ENCODE measurements at regions not wholly inside any gene's neighbourhood (a gene's known extent, or its start where the extent isn't known, plus 50 kb on each side); places are given as distances from the start of the nearest gene placed in this dataset.

GRCh38 chr13:105937451-105937850, 598.0 kb downstream of the EFNB2 start:
- Histone ChIP-seq H3K27me3 (ENCODE audit: control insufficient read depth, insufficient read depth, low read length) (no peaks in the 10 kb centered on the region), H3K4me3 (ENCODE audit: low read length) (no peak overlapping the region), H3K9me3 (ENCODE audit: control insufficient read depth, low read length) (no peaks in the 10 kb centered on the region), H3K9ac (ENCODE audit: low read length) (no peak overlapping the region), H3K36me3 (ENCODE audit: control insufficient read depth, insufficient read depth, low read length) (no peaks in the 10 kb centered on the region), H3K4me1 (ENCODE audit: control insufficient read depth, insufficient read depth, low read length) (no peaks in the 10 kb centered on the region)

GRCh38 chr13:105936816-105937215, 598.6 kb downstream of the EFNB2 start:
- H3K9ac ChIP-seq (ENCODE audit: low read length): no peak overlapping the region
- H3K4me1 ChIP-seq (ENCODE audit: control insufficient read depth, insufficient read depth, low read length): no peaks in the 10 kb centered on the region
- no peak overlapping the region for H3K4me3 ChIP-seq (ENCODE audit: low read length)
- no peaks in the 10 kb centered on the region for H3K36me3 ChIP-seq (ENCODE audit: control insufficient read depth, insufficient read depth, low read length)
- H3K27me3 ChIP-seq (ENCODE audit: control insufficient read depth, insufficient read depth, low read length): no peaks in the 10 kb centered on the region
- H3K9me3 ChIP-seq (ENCODE audit: control insufficient read depth, low read length): no peaks in the 10 kb centered on the region

- Histone ChIP-seq H3K36me3 (ENCODE audit: control insufficient read depth, insufficient read depth, low read length) (no peaks in the 10 kb centered on the region), H3K4me1 (ENCODE audit: control insufficient read depth, insufficient read depth, low read length) (peaks cover 16% of the 10 kb centered on the region), H3K9ac (ENCODE audit: low read length) (no peak overlapping the region), H3K9me3 (ENCODE audit: control insufficient read depth, low read length) (no peaks in the 10 kb centered on the region), H3K27me3 (ENCODE audit: control insufficient read depth, insufficient read depth, low read length) (no peaks in the 10 kb centered on the region), H3K4me3 (ENCODE audit: low read length) (no peak overlapping the region)
Observed at GRCh38 chr13:105929505-105929904, 606.0 kb downstream of the EFNB2 start.

GRCh38 chr13:105928901-105929300, 606.6 kb downstream of the EFNB2 start:
- H3K27me3 ChIP-seq (ENCODE audit: control insufficient read depth, insufficient read depth, low read length): no peaks in the 10 kb centered on the region
- H3K36me3 ChIP-seq (ENCODE audit: control insufficient read depth, insufficient read depth, low read length): no peaks in the 10 kb centered on the region
- no peak overlapping the region for H3K4me3 ChIP-seq (ENCODE audit: low read length)
- peaks cover 16% of the 10 kb centered on the region for H3K4me1 ChIP-seq (ENCODE audit: control insufficient read depth, insufficient read depth, low read length)
- no peak overlapping the region for H3K9ac ChIP-seq (ENCODE audit: low read length)
- H3K9me3 ChIP-seq (ENCODE audit: control insufficient read depth, low read length): no peaks in the 10 kb centered on the region

- no peak overlapping the region for H3K9ac ChIP-seq (ENCODE audit: low read length)
- H3K36me3 ChIP-seq (ENCODE audit: control insufficient read depth, insufficient read depth, low read length): no peaks in the 10 kb centered on the region
- H3K4me3 ChIP-seq (ENCODE audit: low read length): no peak overlapping the region
- no peaks in the 10 kb centered on the region for H3K9me3 ChIP-seq (ENCODE audit: control insufficient read depth, low read length)
- H3K4me1 ChIP-seq (ENCODE audit: control insufficient read depth, insufficient read depth, low read length): peaks cover 16% of the 10 kb centered on the region
- no peaks in the 10 kb centered on the region for H3K27me3 ChIP-seq (ENCODE audit: control insufficient read depth, insufficient read depth, low read length)
Observed at GRCh38 chr13:105928048-105928447, 607.4 kb downstream of the EFNB2 start.

- H3K27me3 ChIP-seq (ENCODE audit: control insufficient read depth, insufficient read depth, low read length): no peaks in the 10 kb centered on the region
- no peaks in the 10 kb centered on the region for H3K9me3 ChIP-seq (ENCODE audit: control insufficient read depth, low read length)
- no peak overlapping the region for H3K4me3 ChIP-seq (ENCODE audit: low read length)
- peaks cover 32% of the 10 kb centered on the region for H3K4me1 ChIP-seq (ENCODE audit: control insufficient read depth, insufficient read depth, low read length)
- no peaks in the 10 kb centered on the region for H3K36me3 ChIP-seq (ENCODE audit: control insufficient read depth, insufficient read depth, low read length)
- H3K9ac ChIP-seq (ENCODE audit: low read length): no peak overlapping the region
Observed at GRCh38 chr13:105925496-105925895, 610.0 kb downstream of the EFNB2 start.

GRCh38 chr13:105921711-105922110, 613.8 kb downstream of the EFNB2 start:
- no peaks in the 10 kb centered on the region for H3K27me3 ChIP-seq (ENCODE audit: control insufficient read depth, insufficient read depth, low read length)
- H3K36me3 ChIP-seq (ENCODE audit: control insufficient read depth, insufficient read depth, low read length): no peaks in the 10 kb centered on the region
- H3K4me1 ChIP-seq (ENCODE audit: control insufficient read depth, insufficient read depth, low read length): peaks cover 53% of the 10 kb centered on the region
- H3K4me3 ChIP-seq (ENCODE audit: low read length): no peak overlapping the region
- H3K9me3 ChIP-seq (ENCODE audit: control insufficient read depth, low read length): no peaks in the 10 kb centered on the region
- no peak overlapping the region for H3K9ac ChIP-seq (ENCODE audit: low read length)

- Histone ChIP-seq H3K9ac (ENCODE audit: low read length) (no peak overlapping the region), H3K4me3 (ENCODE audit: low read length) (no peak overlapping the region), H3K9me3 (ENCODE audit: control insufficient read depth, low read length) (no peaks in the 10 kb centered on the region), H3K36me3 (ENCODE audit: control insufficient read depth, insufficient read depth, low read length) (no peaks in the 10 kb centered on the region), H3K4me1 (ENCODE audit: control insufficient read depth, insufficient read depth, low read length) (peaks cover 49% of the 10 kb centered on the region), H3K27me3 (ENCODE audit: control insufficient read depth, insufficient read depth, low read length) (no peaks in the 10 kb centered on the region)
Observed at GRCh38 chr13:105920370-105920769, 615.1 kb downstream of the EFNB2 start.

- H3K9ac ChIP-seq (ENCODE audit: low read length): no peak overlapping the region
- H3K4me1 ChIP-seq (ENCODE audit: control insufficient read depth, insufficient read depth, low read length): peaks cover 49% of the 10 kb centered on the region
- H3K36me3 ChIP-seq (ENCODE audit: control insufficient read depth, insufficient read depth, low read length): no peaks in the 10 kb centered on the region
- no peak overlapping the region for H3K4me3 ChIP-seq (ENCODE audit: low read length)
- no peaks in the 10 kb centered on the region for H3K27me3 ChIP-seq (ENCODE audit: control insufficient read depth, insufficient read depth, low read length)
- no peaks in the 10 kb centered on the region for H3K9me3 ChIP-seq (ENCODE audit: control insufficient read depth, low read length)
Observed at GRCh38 chr13:105918842-105919741, 616.4 kb downstream of the EFNB2 start.

- Histone ChIP-seq H3K9ac (ENCODE audit: low read length) (no peak overlapping the region), H3K4me1 (ENCODE audit: control insufficient read depth, insufficient read depth, low read length) (peaks cover 31% of the 10 kb centered on the region)
Observed at GRCh38 chr13:105915146-105915850, 620.2 kb downstream of the EFNB2 start.

GRCh38 chr13:105914291-105915036, 621.0 kb downstream of the EFNB2 start:
- Histone ChIP-seq H3K9me3 (ENCODE audit: control insufficient read depth, low read length) (no peaks in the 10 kb centered on the region), H3K9ac (ENCODE audit: low read length) (no peak overlapping the region), H3K4me3 (ENCODE audit: low read length) (no peak overlapping the region), H3K4me1 (ENCODE audit: control insufficient read depth, insufficient read depth, low read length) (peaks cover 22% of the 10 kb centered on the region), H3K27me3 (ENCODE audit: control insufficient read depth, insufficient read depth, low read length) (no peaks in the 10 kb centered on the region), H3K36me3 (ENCODE audit: control insufficient read depth, insufficient read depth, low read length) (no peaks in the 10 kb centered on the region)

More at GRCh38 chr13:105915146-105915850, 620.2 kb downstream of the EFNB2 start:
- H3K9me3 ChIP-seq (ENCODE audit: control insufficient read depth, low read length): no peaks in the 10 kb centered on the region
- no peaks in the 10 kb centered on the region for H3K36me3 ChIP-seq (ENCODE audit: control insufficient read depth, insufficient read depth, low read length)
- H3K4me3 ChIP-seq (ENCODE audit: low read length): no peak overlapping the region
- H3K27me3 ChIP-seq (ENCODE audit: control insufficient read depth, insufficient read depth, low read length): no peaks in the 10 kb centered on the region

GRCh38 chr13:105908586-105908985, 626.9 kb downstream of the EFNB2 start:
- Histone ChIP-seq H3K4me3 (ENCODE audit: low read length) (no peak overlapping the region), H3K9ac (ENCODE audit: low read length) (no peak overlapping the region), H3K9me3 (ENCODE audit: control insufficient read depth, low read length) (no peaks in the 10 kb centered on the region), H3K36me3 (ENCODE audit: control insufficient read depth, insufficient read depth, low read length) (no peaks in the 10 kb centered on the region), H3K4me1 (ENCODE audit: control insufficient read depth, insufficient read depth, low read length) (peaks cover 19% of the 10 kb centered on the region), H3K27me3 (ENCODE audit: control insufficient read depth, insufficient read depth, low read length) (no peaks in the 10 kb centered on the region)
